K562 (cell line): ENCODE measurements at regions not wholly inside any gene's neighbourhood (a gene's known extent, or its start where the extent isn't known, plus 50 kb on each side); places are given as distances from the start of the nearest gene placed in this dataset.

Experiments used
- ATAC-seq: fragments of 200-7000 bp; cut with Tn5 transposase; 3 replicates; pipeline ENCODE4 v1.9.1; 2020; ENCODE audit warnings: moderate library complexity
- BruUV-seq: library from RNA; stranded (reverse); fragments of 400-500 nt; replicated peaks from 2 replicates; lab custom pipeline; 2021; lab: Mats Ljungman, UMichigan
- CTCF ChIA-PET: fragments of 300-600 bp; formaldehyde crosslinking; extraction: SDS; loops from one replicate; lab custom pipeline; 2021; ENCODE audit warnings: low intra/inter-chr PET ratio; lab: Yijun Ruan, JAX
- POLR2A ChIA-PET: fragments of 300-600, 350-650 bp; sonication (Branson Sonifier 250); formaldehyde crosslinking; extraction: SDS; loops from one replicate; lab custom pipeline; 2021; ENCODE audit warnings: antibody characterized with exemption, inconsistent platforms; lab: Yijun Ruan, JAX
- DNase-seq, 4 experiments: peaks; one replicate each; pipeline versions ENCODE4 v3.0.0 to v3.0.0-alpha.2; 2011 to 2018; ENCODE audit warnings: low spot score in 3 of 4, mixed read lengths in 3 of 4; ENCODE audit errors: extremely low read depth in 1 of 4
- FAIRE-seq: peaks from 2 replicates; lab custom pipeline; 2011; peaks lifted over from hg19 to GRCh38; lab: Jason Lieb, UNC
- H2AFZ ChIP-seq: 2 replicates; pipeline ENCODE4 v1.6.0; 2011; ENCODE audit warnings: low read depth, low read length, control low read depth, inconsistent platforms
- H3K27ac ChIP-seq: fragments of 200-600 bp; 3 replicates; pipeline ENCODE4 v1.8.0; 2011; ENCODE audit warnings: low read depth, mild to moderate bottlenecking, control low read depth, inconsistent platforms, low read length, moderate library complexity, mixed read lengths; ENCODE audit errors: extremely low read depth
- H3K27me3 ChIP-seq, 2 experiments: fragments of 300-600 bp in 1 of 2; 2 replicates in 1 of 2; 3 replicates in 1 of 2; pipeline versions ENCODE4 v1.6.0 to v1.8.0; 2011; ENCODE audit warnings: inconsistent platforms in 2 of 2, low read length in 2 of 2, mild to moderate bottlenecking in 1 of 2, mixed read lengths in 1 of 2, moderate library complexity in 1 of 2; ENCODE audit not compliant: control insufficient read depth in 2 of 2, insufficient read depth in 2 of 2
- H3K36me3 ChIP-seq: fragments of 300-600 bp; 3 replicates; pipeline ENCODE4 v1.8.0; 2011; ENCODE audit warnings: mild to moderate bottlenecking, low read length, inconsistent platforms; ENCODE audit not compliant: control insufficient read depth, insufficient read depth
- H3K4me1 ChIP-seq, 2 experiments: fragments of 200-600 bp in 1 of 2; replicated peaks in 1 of 2; 2 replicates in 1 of 2; 3 replicates in 1 of 2; pipeline versions ENCODE4 v1.5.1 to v1.8.0; 2011; ENCODE audit warnings: inconsistent platforms in 2 of 2, low read length in 2 of 2, mild to moderate bottlenecking in 1 of 2, mixed read lengths in 1 of 2, moderate library complexity in 1 of 2; ENCODE audit not compliant: control insufficient read depth in 2 of 2, insufficient read depth in 2 of 2
- H3K4me2 ChIP-seq: 2 replicates; pipeline ENCODE4 v1.6.1; 2011; ENCODE audit warnings: low read length, control low read depth, inconsistent platforms, mixed read lengths; ENCODE audit not compliant: insufficient read depth
- H3K4me3 ChIP-seq: fragments of 200-600 bp; sonication (generic), shearing (Covaris generic); 2 replicates; pipeline ENCODE4 v1.5.1; 2016; ENCODE audit warnings: control low read depth, inconsistent platforms
- H3K79me2 ChIP-seq: fragments of 200-600 bp; 3 replicates; pipeline ENCODE4 v1.8.0; 2011; ENCODE audit warnings: low read length, inconsistent platforms; ENCODE audit not compliant: control insufficient read depth, insufficient read depth
- H3K9ac ChIP-seq, 2 experiments: 2 replicates each; pipeline versions ENCODE4 v1.6.0 to v1.6.1; 2011; ENCODE audit warnings: low read depth in 2 of 2, low read length in 2 of 2, control low read depth in 1 of 2, inconsistent platforms in 1 of 2, mild to moderate bottlenecking in 1 of 2, mixed read lengths in 1 of 2; ENCODE audit not compliant: insufficient read depth in 1 of 2
- H3K9me1 ChIP-seq: one replicate; pipeline ENCODE4 v1.6.0; 2011; ENCODE audit warnings: inconsistent platforms, mild to moderate bottlenecking, low read length, moderate library complexity; ENCODE audit not compliant: control insufficient read depth, insufficient read depth
- H3K9me3 ChIP-seq: replicated peaks from 2 replicates; pipeline ENCODE4 v1.5.1; 2011; ENCODE audit warnings: low read depth, low read length, inconsistent platforms; ENCODE audit not compliant: control insufficient read depth, insufficient read depth
- H4K20me1 ChIP-seq: replicated peaks from 2 replicates; pipeline ENCODE4 v1.6.1; 2011; ENCODE audit warnings: low read length, inconsistent platforms, mixed read lengths; ENCODE audit not compliant: control insufficient read depth, insufficient read depth
- CTCFL ChIP-seq: IDR thresholded peaks from 2 replicates; pipeline ENCODE4 v1.6.1; 2011; ENCODE audit warnings: borderline replicate concordance, low read depth, mild to moderate bottlenecking, moderate library complexity, low read length; ENCODE audit not compliant: insufficient read depth, poor library complexity, severe bottlenecking
- ESRRA ChIP-seq: fragments of 450-650 bp; IDR thresholded peaks from 2 replicates; pipeline ENCODE4 v1.6.1; 2014; ENCODE audit warnings: low read depth, mild to moderate bottlenecking, moderate library complexity, borderline replicate concordance
- FOS ChIP-seq: IDR thresholded peaks from 3 replicates; pipeline ENCODE4 v1.6.1; 2011; ENCODE audit not compliant: insufficient read length; ENCODE audit errors: extremely low read depth
- FOXK1 ChIP-seq: sonication (generic); formaldehyde crosslinking; IDR thresholded peaks from 2 replicates; pipeline ENCODE4 v1.8.0; 2022; ENCODE audit warnings: missing genetic modification reagents, mild to moderate bottlenecking, borderline replicate concordance
- FOXK2 ChIP-seq, 2 experiments: fragments of 450-650 bp; IDR thresholded peaks in 1 of 2; conservative IDR thresholded peaks in 1 of 2; 2 replicates each; pipeline ENCODE4 v1.6.1; 2016; ENCODE audit warnings: low read depth in 2 of 2, mild to moderate bottlenecking in 1 of 2
- KDM4B ChIP-seq, 2 experiments: fragments of 450-650 bp in 1 of 2; sonication (generic) in 1 of 2; IDR thresholded peaks; 2 replicates each; pipeline ENCODE4 v1.6.1; 2016 to 2017; ENCODE audit warnings: borderline replicate concordance in 2 of 2, antibody characterized with exemption in 1 of 2, low read depth in 1 of 2, mild to moderate bottlenecking in 1 of 2
- MLLT1 ChIP-seq, 2 experiments: fragments of 450-650 bp; IDR thresholded peaks; 2 replicates each; pipeline ENCODE4 v1.6.1; 2016
- NR2F6 ChIP-seq: fragments of 450-650 bp; formaldehyde crosslinking; IDR thresholded peaks from 2 replicates; pipeline ENCODE4 v1.4.0; 2020; ENCODE audit warnings: mild to moderate bottlenecking
- PTRF ChIP-seq: fragments of 450-650 bp; IDR thresholded peaks from 2 replicates; pipeline ENCODE4 v1.6.1; 2016; ENCODE audit warnings: mild to moderate bottlenecking, missing genetic modification characterization, missing compliant biosample characterization
- TAF7 ChIP-seq: fragments of 450-650 bp; IDR thresholded peaks from 2 replicates; pipeline ENCODE4 v1.6.1; 2016; ENCODE audit warnings: missing genetic modification characterization, missing compliant biosample characterization
- ZFP30 ChIP-seq: fragments of 250-450 bp; sonication (Bioruptor Pico); IDR thresholded peaks from 2 replicates; pipeline ENCODE4 v1.8.0; 2022; ENCODE audit warnings: moderate library complexity, mild to moderate bottlenecking, inconsistent platforms, borderline replicate concordance
- ZNF282 ChIP-seq: sonication (generic); formaldehyde crosslinking; IDR thresholded peaks from 2 replicates; pipeline ENCODE4 v1.8.1; 2023; ENCODE audit warnings: missing genetic modification reagents
- ZNF354B ChIP-seq: fragments of 250-450 bp; sonication (Bioruptor Pico); IDR thresholded peaks from 2 replicates; pipeline ENCODE4 v1.4.0; 2020
- WGBS: fragments of 100-300 bp; shearing (Covaris generic); methylation state at CpG from one replicate; pipeline ENCODE4 v1.1.6; 2016; ENCODE audit warnings: low coverage, mixed read lengths; ENCODE audit not compliant: insufficient coverage; ENCODE audit errors: missing lambda C conversion rate; 5-methylcytosine and 5-hydroxymethylcytosine counted together
- in situ Hi-C: fragments of 300-500 bp; cut with MboI; formaldehyde crosslinking; loops from 4 replicates; pipeline ENCODE4 v1.15.0; 2018; ENCODE audit warnings: inconsistent platforms, mixed read lengths
- intact Hi-C: fragments of 100-400 bp; cut with micrococcal nuclease; formaldehyde crosslinking; loops from 2 replicates; pipeline ENCODE4 v1.14.2; 2022

- TF ChIP-seq MLLT1 (IDR thresholded peaks at IDR 0.05) (no peak), KDM4B (IDR thresholded peaks at IDR 0.05; ENCODE audit: borderline replicate concordance in 2 of 2, low read depth in 1 of 2) (no peak)
Observed at GRCh38 chr1:55478742-55479141, 263.6 kb upstream of the USP24 start (continued).

DNA sequence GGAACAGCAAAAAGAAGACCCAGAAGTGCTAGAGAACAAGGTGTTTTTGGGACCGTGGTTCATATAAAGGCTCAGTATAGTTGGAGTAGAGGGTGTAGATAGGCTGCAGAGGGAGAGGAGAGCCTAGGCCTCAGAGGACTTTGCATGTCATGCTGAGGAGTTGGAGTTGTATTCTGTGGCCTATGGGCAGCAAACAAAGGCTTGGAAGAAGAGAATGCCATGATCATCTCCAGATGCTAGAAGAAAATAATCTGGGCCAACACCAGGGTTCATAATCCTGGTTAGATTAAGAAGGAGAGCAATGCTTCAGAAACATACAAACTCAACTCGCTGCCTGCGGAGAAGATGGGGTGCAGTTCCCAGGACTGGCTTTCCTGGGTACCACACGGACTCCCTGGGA, 262.8 kb upstream of the USP24 start:
- POLR2A ChIA-PET, result no interaction called here
- Histone ChIP-seq H3K36me3 (no peaks in the 10 kb centered on the region), H4K20me1 (no peaks in the 10 kb centered on the region), H3K4me1 (peaks cover 10 to 20% of the 10 kb centered on the region in 2 experiments; a peak in 4 of 5 replicates), H3K4me3 (no peak overlapping the region), H3K27me3 (no peaks in the 10 kb centered on the region), H3K9me3 (no peaks in the 10 kb centered on the region), H2AFZ (no peak overlapping the region), H3K9ac (no peak overlapping the region), H3K79me2 (no peaks in the 10 kb centered on the region), H3K4me2 (no peak overlapping the region), H3K27ac (no peak overlapping the region), H3K9me1 (no peaks in the 10 kb centered on the region)
- 36% methylated on average over 4 of the region's 4 CpGs for WGBS
- DNase-seq, result no peak
- no peak for TF ChIP-seq FOXK1
- TF ChIP-seq ZNF282, result no peak
- TF ChIP-seq ZNF354B (CRISPR knock-in tag), result no peak
- TF ChIP-seq ESRRA, result no peak
- no peak for TF ChIP-seq FOS
- TF ChIP-seq FOXK2 (conservative IDR thresholded peaks at IDR 0.05 in 1 of 2, IDR thresholded peaks at IDR 0.05 in 1 of 2; ENCODE audit: low read depth in 2 of 2), result no peak
- TF ChIP-seq ZFP30, result no peak
- TF ChIP-seq NR2F6, result no peak
- no peak for TF ChIP-seq CTCFL
- no peak for TF ChIP-seq TAF7 (tag)
- TF ChIP-seq PTRF (tag), result no peak
- CTCF ChIA-PET, result no interaction called here
- intact Hi-C loops (no loop called here), in situ Hi-C loops (no loop called here)
- no peak for ATAC-seq
- no TSS peak for BruUV-seq
- FAIRE-seq, result no peak
